WI38 (cell line): ENCODE measurements at regions not wholly inside any gene's neighbourhood (a gene's known extent, or its start where the extent isn't known, plus 50 kb on each side); places are given as distances from the start of the nearest gene placed in this dataset.

ENCODE experiments used
- H3K4me3 ChIP-seq: 2 replicates; pipeline ENCODE4 v1.5.1; 2011; ENCODE audit warnings: low read depth, mild to moderate bottlenecking, control low read depth, low read length
- CTCF ChIP-seq: IDR thresholded peaks from 2 replicates; pipeline ENCODE4 v1.5.1; 2012; ENCODE audit warnings: low read depth, mild to moderate bottlenecking, control low read depth, low read length

GRCh38 chr19:30240904-30241695, 131.1 kb upstream of the ZNF536 start:
- no peak for TF ChIP-seq CTCF
- H3K4me3 ChIP-seq = no peak overlapping the region

- H3K4me3 ChIP-seq = no peak overlapping the region
- TF ChIP-seq CTCF = no peak
These were observed 127.7 kb upstream of the ZNF536 start for GRCh38 chr19:30244533-30244932.

- TF ChIP-seq CTCF = no peak
- H3K4me3 ChIP-seq = no peak overlapping the region
These were observed 126.7 kb upstream of the ZNF536 start for GRCh38 chr19:30245401-30246039.

- TF ChIP-seq CTCF = no peak
- no peak overlapping the region for H3K4me3 ChIP-seq
These were observed 122.3 kb upstream of the ZNF536 start for GRCh38 chr19:30249911-30250310.

- no peak for TF ChIP-seq CTCF
- no peak overlapping the region for H3K4me3 ChIP-seq
These were observed 120.0 kb upstream of the ZNF536 start for GRCh38 chr19:30252214-30252613.

- no peak overlapping the region for H3K4me3 ChIP-seq
These were observed 118.6 kb upstream of the ZNF536 start for GRCh38 chr19:30253581-30253996.

More at GRCh38 chr19:30253581-30253996, 118.6 kb upstream of the ZNF536 start:
- no peak for TF ChIP-seq CTCF
